ENCODE measurements at regions not wholly inside any gene's neighbourhood (a gene's known extent, or its start where the extent isn't known, plus 50 kb on each side); places are given as distances from the start of the nearest gene placed in this dataset.
A peak's percentile ranks its signal among the peaks of the same experiment; 100 is the strongest.

- H3K9ac ChIP-seq (ENCODE audit: low read length): no peak overlapping the region
- H3K9me3 ChIP-seq (ENCODE audit: insufficient read depth, low read length): no peaks in the 10 kb centered on the region
- no peak overlapping the region for H3K4me3 ChIP-seq (ENCODE audit: low read length)
- no peak overlapping the region for H2AFZ ChIP-seq (ENCODE audit: low read depth, low read length)
- H3K4me1 ChIP-seq (ENCODE audit: low read length): no peaks in the 10 kb centered on the region
- H3K27ac ChIP-seq (ENCODE audit: low read length): no peak overlapping the region
- no peaks in the 10 kb centered on the region for H3K27me3 ChIP-seq (ENCODE audit: low read depth, low read length)
- H3K36me3 ChIP-seq (replicated peaks; ENCODE audit: low read depth, low read length): no peaks in the 10 kb centered on the region
- no peaks in the 10 kb centered on the region for H3K79me2 ChIP-seq (ENCODE audit: low read length)
- TF ChIP-seq CTCF (IDR thresholded peaks at IDR 0.05; ENCODE audit: low read depth, low read length) (no peak), EZH2phosphoT487 (IDR thresholded peaks at IDR 0.05; ENCODE audit: low read depth) (no peak)
- no peaks in the 10 kb centered on the region for H4K20me1 ChIP-seq (ENCODE audit: insufficient read depth, low read length)
- H3K4me2 ChIP-seq (ENCODE audit: low read length): no peak overlapping the region
Observed at GRCh38 chr9:31969552-31969951, 414.9 kb upstream of the ACO1 start.

- Histone ChIP-seq H3K9me3 (ENCODE audit: insufficient read depth, low read length) (peaks cover 12% of the 10 kb centered on the region; the same call in 1 of the 2 replicates), H3K36me3 (replicated peaks; ENCODE audit: low read depth, low read length) (no peaks in the 10 kb centered on the region), H3K4me1 (ENCODE audit: low read length) (no peaks in the 10 kb centered on the region), H2AFZ (ENCODE audit: low read depth, low read length) (no peak overlapping the region), H3K27ac (ENCODE audit: low read length) (no peak overlapping the region), H3K4me2 (ENCODE audit: low read length) (no peak overlapping the region), H3K79me2 (ENCODE audit: low read length) (no peaks in the 10 kb centered on the region), H3K27me3 (ENCODE audit: low read depth, low read length) (no peaks in the 10 kb centered on the region), H3K9ac (ENCODE audit: low read length) (no peak overlapping the region), H3K4me3 (ENCODE audit: low read length) (no peak overlapping the region), H4K20me1 (ENCODE audit: insufficient read depth, low read length) (no peaks in the 10 kb centered on the region)
- no peak for TF ChIP-seq EZH2phosphoT487 (IDR thresholded peaks at IDR 0.05; ENCODE audit: low read depth)
Observed at GRCh38 chr9:31983895-31984294, 400.5 kb upstream of the ACO1 start.

GRCh38 chr9:31996331-31996730, 388.1 kb upstream of the ACO1 start:
- Histone ChIP-seq H3K9me3 (ENCODE audit: insufficient read depth, low read length) (no peaks in the 10 kb centered on the region), H3K36me3 (replicated peaks; ENCODE audit: low read depth, low read length) (no peaks in the 10 kb centered on the region), H3K27me3 (ENCODE audit: low read depth, low read length) (no peaks in the 10 kb centered on the region), H3K4me2 (ENCODE audit: low read length) (no peak overlapping the region), H2AFZ (ENCODE audit: low read depth, low read length) (no peak overlapping the region), H3K9ac (ENCODE audit: low read length) (no peak overlapping the region), H3K27ac (ENCODE audit: low read length) (no peak overlapping the region), H4K20me1 (ENCODE audit: insufficient read depth, low read length) (no peaks in the 10 kb centered on the region), H3K4me1 (ENCODE audit: low read length) (no peaks in the 10 kb centered on the region), H3K4me3 (ENCODE audit: low read length) (no peak overlapping the region), H3K79me2 (ENCODE audit: low read length) (no peaks in the 10 kb centered on the region)
- TF ChIP-seq EZH2phosphoT487 (IDR thresholded peaks at IDR 0.05; ENCODE audit: low read depth) (no peak), CTCF (IDR thresholded peaks at IDR 0.05; ENCODE audit: low read depth, low read length) (peak; percentile 24)

GRCh38 chr9:32004431-32005076, 379.9 kb upstream of the ACO1 start:
- no peak overlapping the region for H3K27ac ChIP-seq (ENCODE audit: low read length)
- TF ChIP-seq EZH2phosphoT487 (IDR thresholded peaks at IDR 0.05; ENCODE audit: low read depth) (no peak), CTCF (IDR thresholded peaks at IDR 0.05; ENCODE audit: low read depth, low read length) (no peak)
- no peak overlapping the region for H3K4me3 ChIP-seq (ENCODE audit: low read length)
- no peak overlapping the region for H2AFZ ChIP-seq (ENCODE audit: low read depth, low read length)
- no peaks in the 10 kb centered on the region for H3K9me3 ChIP-seq (ENCODE audit: insufficient read depth, low read length)
- H3K4me2 ChIP-seq (ENCODE audit: low read length): no peak overlapping the region
- no peaks in the 10 kb centered on the region for H3K4me1 ChIP-seq (ENCODE audit: low read length)
- H4K20me1 ChIP-seq (ENCODE audit: insufficient read depth, low read length): no peaks in the 10 kb centered on the region
- no peaks in the 10 kb centered on the region for H3K27me3 ChIP-seq (ENCODE audit: low read depth, low read length)
- no peaks in the 10 kb centered on the region for H3K79me2 ChIP-seq (ENCODE audit: low read length)
- no peak overlapping the region for H3K9ac ChIP-seq (ENCODE audit: low read length)
- H3K36me3 ChIP-seq (replicated peaks; ENCODE audit: low read depth, low read length): no peaks in the 10 kb centered on the region
